HT-29 (cell line): ENCODE measurements at regions not wholly inside any gene's neighbourhood (a gene's known extent, or its start where the extent isn't known, plus 50 kb on each side); places are given as distances from the start of the nearest gene placed in this dataset.
"Not testable (repeated sequence)": the region's sequence is repeated elsewhere in the genome, so short reads cannot be mapped to it uniquely, and the experiment has no call there.

Experiments used
- DNase-seq: peaks from one replicate; pipeline ENCODE4 v3.0.0-alpha.2; 2015; ENCODE audit warnings: low spot score

- DNase-seq = no peak
Observed at GRCh38 chr7:20839196-20839735, 52.6 kb upstream of the SP8 start.

DNA sequence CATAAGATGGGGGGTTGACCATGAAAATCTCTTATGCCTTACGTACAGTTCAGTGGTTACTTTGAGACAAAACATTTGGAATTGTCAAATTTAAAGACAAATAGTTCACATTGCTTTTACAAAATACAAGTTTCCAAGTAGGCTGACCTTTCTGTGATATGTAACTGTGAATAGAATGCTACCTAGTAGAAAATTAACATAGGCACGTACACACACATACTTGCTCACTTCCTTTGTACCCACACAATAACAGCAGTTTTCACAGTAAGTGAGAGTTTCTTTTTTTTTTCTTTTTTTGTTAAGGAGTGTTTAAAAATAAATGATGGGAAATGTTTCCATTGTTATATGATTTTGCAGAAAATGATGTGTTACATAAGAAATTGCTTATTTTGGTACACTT is 53.3 kb upstream of the SP8 start:
- no peak for DNase-seq

GRCh38 chr7:20846791-20847190 is 60.1 kb upstream of the SP8 start:
- DNase-seq = no peak

DNA sequence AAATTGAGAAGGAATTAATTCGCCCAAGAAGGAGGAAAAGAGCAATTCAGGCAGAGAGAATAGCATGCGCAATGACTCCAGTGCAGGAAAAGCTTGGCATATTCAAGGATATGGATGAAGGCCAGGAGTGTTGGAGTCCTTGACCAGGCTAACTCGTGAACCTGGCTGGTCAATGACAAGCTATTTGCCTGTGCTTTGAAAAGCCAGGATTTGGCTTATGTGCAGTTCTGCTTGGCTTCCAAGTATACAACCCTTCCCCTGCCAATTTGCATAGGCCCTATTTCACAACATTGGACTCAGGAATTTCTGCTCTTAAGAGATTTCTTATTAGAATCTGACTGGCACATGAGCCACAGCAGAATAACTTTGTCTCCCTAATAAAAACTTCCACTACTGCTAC is 72.3 kb upstream of the SP8 start:
- no peak for DNase-seq

DNA sequence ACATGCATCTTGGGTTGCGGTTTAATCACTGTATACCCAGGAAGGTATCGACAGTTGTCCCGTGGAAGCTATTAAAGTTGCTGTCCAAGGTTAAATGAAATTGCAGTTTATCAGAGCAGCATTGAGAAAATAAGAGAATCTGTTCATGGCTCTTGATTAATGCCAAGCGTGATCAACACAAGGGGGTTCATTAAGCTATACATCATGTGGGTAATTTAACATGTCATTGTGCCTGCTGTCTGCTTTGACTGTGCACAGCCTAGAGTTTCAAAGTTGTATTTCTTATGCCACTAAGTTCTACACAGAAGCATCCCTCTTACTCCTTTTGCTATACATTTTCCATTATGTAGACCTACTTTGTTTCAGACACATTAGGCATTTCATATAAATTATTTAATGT is 74.8 kb upstream of the SP8 start:
- no peak for DNase-seq

- no peak for DNase-seq
Observed at GRCh38 chr7:20862554-20862953, 75.9 kb upstream of the SP8 start.

DNA sequence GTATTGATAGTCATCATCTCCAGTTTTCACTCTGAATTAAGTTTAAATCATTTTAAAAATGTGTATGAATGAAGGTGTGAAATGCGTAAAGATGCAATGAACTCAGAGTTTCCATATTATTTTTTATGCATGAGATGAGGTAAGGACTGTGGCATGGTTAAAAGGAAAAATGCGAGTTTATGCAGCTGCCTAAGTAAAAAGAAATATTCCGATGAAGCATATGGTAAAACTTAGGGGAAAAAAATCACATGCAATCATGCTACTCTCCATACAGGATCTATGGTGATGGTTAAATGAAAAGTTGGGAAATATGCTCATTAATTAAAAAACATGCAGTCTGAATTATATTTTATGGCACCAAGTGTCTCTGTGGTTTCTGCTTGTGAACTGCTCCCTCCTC is 77.5 kb upstream of the SP8 start:
- no peak for DNase-seq

GRCh38 chr7:20865684-20866083 is 79.0 kb upstream of the SP8 start:
- no peak for DNase-seq

DNA sequence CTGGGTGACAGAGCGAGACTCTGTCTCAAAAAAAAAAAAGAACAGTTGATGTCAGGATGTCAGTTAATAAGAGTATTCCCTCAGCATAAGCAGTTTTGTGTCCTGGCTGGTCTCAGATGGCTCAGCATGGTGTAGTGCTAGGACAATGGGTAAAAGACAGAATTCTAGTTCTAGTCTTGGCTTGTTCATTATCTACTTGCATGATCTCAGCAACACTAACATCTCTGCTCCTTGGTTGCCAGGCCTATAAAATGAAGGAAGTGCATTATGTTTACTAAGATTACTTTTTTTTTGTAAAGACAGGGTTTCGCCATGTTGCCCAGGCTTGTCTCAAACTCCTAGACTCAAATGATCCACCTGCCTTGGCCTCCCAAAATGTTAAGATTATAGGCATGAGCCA is 84.3 kb upstream of the SP8 start:
- DNase-seq = no peak

- DNase-seq = no peak
Observed at GRCh38 chr7:20892776-20893175, 106.1 kb upstream of the SP8 start.

GRCh38 chr7:20894806-20895205 is 108.1 kb upstream of the SP8 start:
- DNase-seq = no peak

GRCh38 chr7:20895563-20895962 is 108.9 kb upstream of the SP8 start:
- no peak for DNase-seq

- no peak for DNase-seq
Observed at GRCh38 chr7:20896996-20897395, 110.3 kb upstream of the SP8 start.

DNA sequence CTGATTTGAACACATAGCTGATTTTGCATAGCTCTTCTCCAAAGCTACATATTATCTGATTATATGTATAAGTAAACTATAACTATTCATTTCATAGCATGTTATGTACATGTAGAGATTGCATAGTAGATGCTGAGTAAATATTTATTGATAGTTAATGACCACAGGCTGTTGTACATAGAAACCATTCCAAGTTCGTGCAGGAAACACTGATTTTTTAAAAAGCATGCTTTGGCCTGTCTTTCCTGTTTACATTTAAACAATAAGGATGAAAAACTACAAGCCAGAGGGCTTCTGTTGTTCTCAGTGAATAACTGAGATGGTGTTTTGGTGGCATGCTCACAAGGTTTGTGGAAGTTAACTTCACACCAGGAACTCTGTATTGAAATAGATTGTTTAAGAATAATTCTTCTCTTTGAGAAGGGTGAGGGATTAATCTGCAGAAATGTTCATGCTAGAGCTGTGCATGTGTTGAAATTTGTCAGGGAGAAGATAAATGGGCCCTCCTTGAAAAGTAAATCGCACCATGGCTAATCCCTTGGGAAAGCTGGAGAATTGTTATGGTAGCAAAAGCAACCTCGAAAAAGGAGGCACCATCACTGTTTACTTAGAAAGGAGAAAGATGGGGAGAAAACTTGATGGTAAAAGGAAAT is 120.2 kb upstream of the SP8 start:
- no peak for DNase-seq

GRCh38 chr7:20911081-20911480 is 124.4 kb upstream of the SP8 start:
- no peak for DNase-seq

- DNase-seq = no peak
Observed at GRCh38 chr7:20913853-20914252, 127.2 kb upstream of the SP8 start.

DNA sequence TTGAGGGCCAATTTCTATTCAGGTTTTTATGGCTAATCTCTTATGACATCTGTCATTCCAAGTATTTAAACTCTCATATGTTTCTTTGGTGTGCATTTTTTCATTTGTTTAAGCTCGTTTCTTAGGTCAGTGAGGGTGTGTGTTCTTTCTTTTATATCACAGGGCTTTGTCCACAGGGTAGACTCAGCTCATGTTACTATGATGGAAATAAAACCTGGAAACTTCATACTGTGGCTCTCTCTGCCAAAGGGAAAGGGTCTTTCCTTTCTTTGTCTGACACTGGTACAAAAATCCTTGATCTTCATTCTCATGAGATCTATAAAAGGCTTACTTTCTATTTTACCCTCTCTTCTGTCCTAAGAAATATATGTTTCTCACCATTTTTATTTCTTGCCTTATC is 129.6 kb upstream of the SP8 start:
- no peak for DNase-seq

DNA sequence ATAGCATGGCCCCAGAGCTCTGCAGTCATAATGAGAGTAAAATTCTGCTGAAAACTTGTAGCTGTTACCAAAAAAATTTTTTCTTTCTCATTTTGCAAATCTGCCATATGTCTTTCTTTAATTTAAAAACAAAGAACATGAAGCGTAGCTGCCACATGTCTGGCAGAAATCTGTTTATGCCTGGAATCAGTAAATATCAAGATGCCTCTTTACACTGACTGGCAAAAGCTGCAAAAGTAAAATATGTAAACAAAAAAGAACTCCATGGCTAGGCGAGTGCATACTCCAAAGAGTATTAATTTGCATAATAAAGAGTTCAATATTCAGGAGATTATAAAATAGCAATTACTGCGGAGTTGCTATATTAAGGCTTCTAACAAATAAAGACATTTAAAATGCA is 130.9 kb upstream of the SP8 start:
- DNase-seq = no peak

- no peak for DNase-seq
Observed at GRCh38 chr7:20918156-20918555, 131.5 kb upstream of the SP8 start.

GRCh38 chr7:20927178-20927577 is 140.5 kb upstream of the SP8 start:
- not testable (repeated sequence) for DNase-seq

DNA sequence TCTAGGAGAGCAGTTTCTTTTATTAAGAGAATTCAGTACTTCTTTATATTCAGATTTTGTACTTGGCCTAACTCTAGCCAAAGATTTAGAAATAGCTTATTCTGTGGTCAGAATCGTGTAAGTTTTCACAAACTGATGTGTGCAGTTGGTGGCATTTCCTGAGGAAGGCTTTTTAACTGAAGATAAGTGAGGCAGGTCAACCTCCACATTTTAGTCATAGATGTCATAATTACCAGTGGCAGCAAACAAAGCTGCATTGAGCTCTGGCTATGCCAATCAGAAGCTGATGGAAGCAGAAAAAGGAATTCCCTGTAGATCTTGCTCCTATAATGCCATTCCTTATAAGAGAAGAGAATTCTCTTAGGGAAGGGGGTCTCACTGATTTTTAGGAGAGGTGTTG is 141.3 kb upstream of the SP8 start:
- DNase-seq = no peak

DNA sequence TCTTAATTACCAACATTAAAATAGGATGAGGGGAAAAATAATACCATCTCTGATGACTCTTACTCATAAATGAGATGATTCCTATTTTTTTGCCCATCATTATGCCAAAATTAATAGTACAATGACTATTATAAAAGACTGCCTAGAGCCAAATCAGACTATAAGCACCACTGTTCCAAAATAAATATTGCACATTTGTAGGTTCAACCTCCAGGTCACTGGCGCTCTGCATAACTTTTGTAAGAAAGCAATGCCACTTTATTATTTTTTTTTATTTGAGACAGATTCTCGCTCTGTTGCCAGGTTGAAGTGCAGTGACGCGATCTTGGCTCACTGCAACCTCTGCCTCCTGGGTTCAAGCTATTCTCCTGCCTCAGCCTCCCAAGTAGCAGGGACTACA is 142.5 kb upstream of the SP8 start:
- no peak for DNase-seq

DNA sequence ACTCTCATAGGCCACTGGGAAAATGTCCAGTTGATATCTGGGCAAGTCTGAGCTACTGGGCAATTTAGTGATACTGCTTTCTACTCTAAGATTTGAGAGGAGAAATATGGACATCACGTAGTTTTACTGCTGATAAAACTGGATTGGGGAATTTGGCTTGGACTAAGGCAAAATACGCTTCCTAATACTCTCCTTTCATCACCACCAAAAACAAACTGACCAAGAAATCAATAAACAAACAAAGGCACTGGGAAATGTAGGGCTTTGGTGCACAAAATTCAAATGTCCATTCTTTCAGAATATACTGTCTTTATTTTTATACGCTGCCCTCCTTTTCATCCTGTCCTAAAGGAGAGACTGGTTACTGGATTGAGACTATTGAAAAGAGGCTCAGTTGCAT is 145.1 kb upstream of the SP8 start:
- DNase-seq = no peak
